ENCODE measurements at regions not wholly inside any gene's neighbourhood (a gene's known extent, or its start where the extent isn't known, plus 50 kb on each side); places are given as distances from the start of the nearest gene placed in this dataset.

DNA sequence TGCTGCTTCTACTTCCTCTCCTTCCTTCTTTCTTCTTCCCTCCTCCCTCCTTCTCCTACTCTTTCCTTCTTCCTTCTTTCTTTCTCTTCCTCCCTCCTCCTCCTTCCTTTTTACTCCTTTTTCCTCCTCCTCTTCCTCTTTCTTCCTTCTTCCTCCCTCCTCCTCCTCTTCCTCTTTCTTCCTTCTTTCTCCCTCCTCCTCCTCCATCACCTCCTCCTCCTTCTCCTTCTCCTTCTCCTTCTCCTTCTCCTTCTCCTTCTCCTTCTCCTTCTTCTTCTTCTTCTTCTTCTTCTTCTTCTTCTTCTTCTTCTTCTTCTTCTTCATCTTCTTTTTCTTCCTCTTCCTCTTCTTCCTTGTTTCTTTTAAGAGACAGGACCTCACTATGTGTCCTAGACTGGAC lies 224.0 kb downstream of the NR2F2 start:
- TF ChIP-seq EZH2phosphoT487 (IDR thresholded peaks at IDR 0.05; ENCODE audit: borderline replicate concordance, low read depth, low read length) (no peak), CTCF (conservative IDR thresholded peaks at IDR 0.05; ENCODE audit: low read length) (no peak)
- Histone ChIP-seq H3K9me2 (ENCODE audit: insufficient read depth, low read length) (no peaks in the 10 kb centered on the region), H2AFZ (ENCODE audit: low read length) (no peak overlapping the region), H3K36me3 (ENCODE audit: insufficient read depth, low read length) (no peaks in the 10 kb centered on the region), H4K20me1 (ENCODE audit: insufficient read depth, low read length) (no peaks in the 10 kb centered on the region), H3K4me2 (ENCODE audit: low read length) (no peak overlapping the region), H3K4me3 (ENCODE audit: low read depth, low read length, poor library complexity, severe bottlenecking) (no peak overlapping the region), H3K27ac (ENCODE audit: low read depth, low read length, poor library complexity, severe bottlenecking) (no peak overlapping the region), H3K79me2 (ENCODE audit: insufficient read depth, low read depth, low read length) (no peaks in the 10 kb centered on the region), H3K4me1 (ENCODE audit: insufficient read depth, low read length, poor library complexity, severe bottlenecking) (no peaks in the 10 kb centered on the region), H3K9me3 (ENCODE audit: low read length) (no peaks in the 10 kb centered on the region)
- intact Hi-C loops (cut with micrococcal nuclease; ENCODE audit: unreplicated experiment) = no loop called here
- no TSS peak for BruUV-seq (replicated peaks)
- ChIA-PET CTCF (ENCODE audit: unreplicated experiment) (no interaction called here), POLR2A (no interaction called here)
- no peak for DNase-seq (ENCODE audit: low spot score)

GRCh38 chr15:96559087-96559486 lies 228.6 kb downstream of the NR2F2 start:
- intact Hi-C loops (cut with micrococcal nuclease; ENCODE audit: unreplicated experiment) = no loop called here

DNA sequence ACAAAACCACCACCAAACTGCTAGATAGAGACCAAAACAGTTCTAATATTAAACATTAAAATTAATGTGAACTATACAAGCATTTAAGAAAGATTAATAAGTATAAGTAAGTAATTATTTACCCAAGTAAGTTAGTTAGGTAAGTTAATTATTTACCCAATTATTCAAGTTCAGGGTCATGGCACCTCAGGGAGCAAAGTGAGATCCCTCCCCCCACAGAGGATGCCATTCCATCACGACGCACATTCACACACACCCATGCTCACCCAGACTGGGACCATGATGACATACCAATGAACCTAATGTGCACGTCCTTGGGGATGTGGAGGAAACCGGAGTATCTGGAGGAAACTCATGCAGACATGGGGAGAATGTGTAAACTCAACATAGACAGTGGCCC lies 229.1 kb downstream of the NR2F2 start:
- Histone ChIP-seq H3K9me2 (ENCODE audit: insufficient read depth, low read length) (no peaks in the 10 kb centered on the region), H3K9me3 (ENCODE audit: low read length) (no peaks in the 10 kb centered on the region), H2AFZ (ENCODE audit: low read length) (no peak overlapping the region), H3K36me3 (ENCODE audit: insufficient read depth, low read length) (no peaks in the 10 kb centered on the region), H3K4me1 (ENCODE audit: insufficient read depth, low read length, poor library complexity, severe bottlenecking) (no peaks in the 10 kb centered on the region), H3K27ac (ENCODE audit: low read depth, low read length, poor library complexity, severe bottlenecking) (no peak overlapping the region), H4K20me1 (ENCODE audit: insufficient read depth, low read length) (no peaks in the 10 kb centered on the region), H3K4me2 (ENCODE audit: low read length) (no peak overlapping the region), H3K79me2 (ENCODE audit: insufficient read depth, low read depth, low read length) (no peaks in the 10 kb centered on the region), H3K4me3 (ENCODE audit: low read depth, low read length, poor library complexity, severe bottlenecking) (no peak overlapping the region)
- ChIA-PET POLR2A (no interaction called here), CTCF (ENCODE audit: unreplicated experiment) (no interaction called here)
- TF ChIP-seq EZH2phosphoT487 (IDR thresholded peaks at IDR 0.05; ENCODE audit: borderline replicate concordance, low read depth, low read length) (no peak), CTCF (conservative IDR thresholded peaks at IDR 0.05; ENCODE audit: low read length) (no peak)
- DNase-seq (ENCODE audit: low spot score) = no peak
- BruUV-seq (replicated peaks) = no TSS peak
- intact Hi-C loops (cut with micrococcal nuclease; ENCODE audit: unreplicated experiment) = no loop called here

More at GRCh38 chr15:96559087-96559486, 228.6 kb downstream of the NR2F2 start:
- Histone ChIP-seq H3K4me2 (ENCODE audit: low read length) (no peak overlapping the region), H3K9me2 (ENCODE audit: insufficient read depth, low read length) (no peaks in the 10 kb centered on the region), H3K9me3 (ENCODE audit: low read length) (no peaks in the 10 kb centered on the region), H3K36me3 (ENCODE audit: insufficient read depth, low read length) (no peaks in the 10 kb centered on the region), H2AFZ (ENCODE audit: low read length) (no peak overlapping the region), H3K79me2 (ENCODE audit: insufficient read depth, low read depth, low read length) (no peaks in the 10 kb centered on the region), H3K4me3 (ENCODE audit: low read depth, low read length, poor library complexity, severe bottlenecking) (no peak overlapping the region), H4K20me1 (ENCODE audit: insufficient read depth, low read length) (no peaks in the 10 kb centered on the region), H3K4me1 (ENCODE audit: insufficient read depth, low read length, poor library complexity, severe bottlenecking) (no peaks in the 10 kb centered on the region), H3K27ac (ENCODE audit: low read depth, low read length, poor library complexity, severe bottlenecking) (no peak overlapping the region)
- TF ChIP-seq EZH2phosphoT487 (IDR thresholded peaks at IDR 0.05; ENCODE audit: borderline replicate concordance, low read depth, low read length) = no peak
- no peak for TF ChIP-seq CTCF (conservative IDR thresholded peaks at IDR 0.05; ENCODE audit: low read length)
- CTCF ChIA-PET (ENCODE audit: unreplicated experiment) = no interaction called here
- POLR2A ChIA-PET = no interaction called here
- BruUV-seq (replicated peaks) = no TSS peak
- no peak for DNase-seq (ENCODE audit: low spot score)
